ENCODE measurements at regions not wholly inside any gene's neighbourhood (a gene's known extent, or its start where the extent isn't known, plus 50 kb on each side); places are given as distances from the start of the nearest gene placed in this dataset.

DNA sequence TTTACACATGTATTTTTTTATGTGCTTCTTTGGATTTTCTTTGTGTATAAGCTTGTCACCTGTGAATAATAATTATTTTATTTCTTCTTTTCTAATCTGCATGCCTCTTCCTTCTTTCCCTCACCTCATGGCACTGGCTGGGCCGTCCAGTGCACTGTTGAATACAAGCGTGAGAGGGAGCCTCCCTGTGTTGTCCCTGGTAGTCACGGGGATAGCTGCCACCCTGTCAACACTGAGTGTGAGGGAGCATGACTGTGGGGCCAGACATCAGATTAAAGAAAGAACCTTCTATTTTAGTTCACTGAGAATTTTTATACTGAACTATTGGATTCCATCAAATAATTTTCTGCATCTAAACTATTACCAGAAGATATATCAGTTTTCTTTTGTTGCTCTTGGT lies 187.9 kb downstream of the CDC14C start:
- H4K20me1 ChIP-seq (ENCODE audit: insufficient read depth, low read depth, low read length): no peaks in the 10 kb centered on the region
- no peak overlapping the region for H3K4me3 ChIP-seq (ENCODE audit: low read length)
- H2AFZ ChIP-seq (ENCODE audit: low read length): no peak overlapping the region
- no peak for DNase-seq
- H3K36me3 ChIP-seq (ENCODE audit: insufficient read depth, low read length): no peaks in the 10 kb centered on the region
- no peaks in the 10 kb centered on the region for H3K4me1 ChIP-seq (ENCODE audit: low read length)
- H3K9me3 ChIP-seq (ENCODE audit: low read length): no peaks in the 10 kb centered on the region
- no peaks in the 10 kb centered on the region for H3K9me2 ChIP-seq (replicated peaks; ENCODE audit: insufficient read depth, low read length)
- H3K79me2 ChIP-seq (ENCODE audit: low read length): no peaks in the 10 kb centered on the region
- no peaks in the 10 kb centered on the region for H3K27me3 ChIP-seq (ENCODE audit: low read length)
- no peak overlapping the region for H3K27ac ChIP-seq (ENCODE audit: low read length)
- H3K9ac ChIP-seq (ENCODE audit: low read length): no peak overlapping the region
- H3K4me2 ChIP-seq (ENCODE audit: low read depth, low read length, poor library complexity, severe bottlenecking): no peak overlapping the region

DNA sequence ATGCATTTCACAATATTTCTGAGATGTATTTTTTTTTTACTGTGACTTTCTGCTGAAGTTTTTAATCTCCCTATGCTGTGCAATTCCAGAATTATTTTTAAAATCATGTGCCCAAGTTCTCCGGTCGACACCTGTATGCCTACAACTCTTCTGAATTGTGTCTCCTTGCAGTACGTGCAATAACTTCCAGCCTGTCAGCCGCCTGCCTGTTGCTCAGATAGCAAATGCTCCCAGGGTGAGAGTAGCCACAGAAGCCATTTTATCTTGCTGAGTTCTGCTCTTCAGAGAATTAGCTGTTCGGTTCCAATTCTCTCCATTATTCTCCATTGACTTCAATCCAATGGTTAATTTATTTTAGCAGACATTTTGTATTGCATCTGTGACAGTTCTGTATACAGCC lies 188.3 kb downstream of the CDC14C start:
- Histone ChIP-seq H3K36me3 (ENCODE audit: insufficient read depth, low read length) (no peaks in the 10 kb centered on the region), H3K79me2 (ENCODE audit: low read length) (no peaks in the 10 kb centered on the region), H3K27me3 (ENCODE audit: low read length) (no peaks in the 10 kb centered on the region), H3K9me3 (ENCODE audit: low read length) (no peaks in the 10 kb centered on the region), H3K4me2 (ENCODE audit: low read depth, low read length, poor library complexity, severe bottlenecking) (no peak overlapping the region), H3K4me3 (ENCODE audit: low read length) (no peak overlapping the region), H3K4me1 (ENCODE audit: low read length) (no peaks in the 10 kb centered on the region), H2AFZ (ENCODE audit: low read length) (no peak overlapping the region), H3K27ac (ENCODE audit: low read length) (no peak overlapping the region), H4K20me1 (ENCODE audit: insufficient read depth, low read depth, low read length) (no peaks in the 10 kb centered on the region), H3K9me2 (replicated peaks; ENCODE audit: insufficient read depth, low read length) (no peaks in the 10 kb centered on the region), H3K9ac (ENCODE audit: low read length) (no peak overlapping the region)
- DNase-seq: no peak

DNA sequence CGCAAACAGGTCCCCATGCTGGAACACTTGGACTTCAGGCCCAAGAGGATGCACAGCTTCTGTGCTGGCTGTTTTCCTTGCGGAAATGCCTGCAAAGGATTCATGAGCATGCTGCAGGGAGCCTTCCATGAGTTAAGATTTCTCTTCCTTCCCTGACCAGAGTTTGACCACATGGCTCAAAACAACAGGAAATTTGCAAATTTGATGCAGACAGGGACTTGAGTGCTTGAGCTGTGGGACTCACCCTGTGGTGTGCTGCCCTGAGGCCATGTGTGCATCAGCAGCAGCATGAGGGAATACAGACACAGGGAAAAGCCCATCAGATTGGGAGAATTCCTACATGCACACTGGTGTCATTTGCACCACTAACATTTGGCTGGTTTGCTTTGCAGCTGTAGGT lies 195.4 kb downstream of the CDC14C start:
- Histone ChIP-seq H4K20me1 (ENCODE audit: insufficient read depth, low read depth, low read length) (no peaks in the 10 kb centered on the region), H3K9me2 (replicated peaks; ENCODE audit: insufficient read depth, low read length) (no peaks in the 10 kb centered on the region), H3K27ac (ENCODE audit: low read length) (no peak overlapping the region), H3K4me1 (ENCODE audit: low read length) (no peaks in the 10 kb centered on the region), H2AFZ (ENCODE audit: low read length) (no peak overlapping the region), H3K27me3 (ENCODE audit: low read length) (no peaks in the 10 kb centered on the region), H3K36me3 (ENCODE audit: insufficient read depth, low read length) (no peaks in the 10 kb centered on the region), H3K79me2 (ENCODE audit: low read length) (no peaks in the 10 kb centered on the region), H3K4me3 (ENCODE audit: low read length) (no peak overlapping the region), H3K9me3 (ENCODE audit: low read length) (no peaks in the 10 kb centered on the region), H3K9ac (ENCODE audit: low read length) (no peak overlapping the region), H3K4me2 (ENCODE audit: low read depth, low read length, poor library complexity, severe bottlenecking) (no peak overlapping the region)
- no peak for DNase-seq

DNA sequence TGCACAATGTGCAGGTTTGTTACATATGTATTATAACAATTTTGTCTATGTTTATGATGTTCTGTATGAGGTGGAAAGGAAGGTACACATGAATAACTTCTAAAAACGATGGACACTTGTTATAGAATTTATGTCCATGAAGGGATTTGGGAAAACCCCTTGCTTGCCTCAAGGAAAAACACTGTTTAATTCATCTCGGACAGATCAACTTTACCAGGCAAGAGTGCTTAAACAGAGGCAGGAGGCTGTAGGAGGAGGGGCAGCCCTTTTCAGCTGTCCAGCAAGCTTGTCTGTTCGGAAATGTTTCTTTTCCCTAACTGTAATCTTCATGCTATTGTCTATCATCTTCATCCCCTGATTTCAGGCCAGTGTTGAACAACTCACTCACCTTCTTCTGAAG lies 200.9 kb downstream of the CDC14C start:
- H3K36me3 ChIP-seq (ENCODE audit: insufficient read depth, low read length): no peaks in the 10 kb centered on the region
- H3K79me2 ChIP-seq (ENCODE audit: low read length): no peaks in the 10 kb centered on the region
- DNase-seq: no peak
- no peak overlapping the region for H3K27ac ChIP-seq (ENCODE audit: low read length)
- H3K27me3 ChIP-seq (ENCODE audit: low read length): no peaks in the 10 kb centered on the region
- no peak overlapping the region for H3K4me2 ChIP-seq (ENCODE audit: low read depth, low read length, poor library complexity, severe bottlenecking)
- H3K9me3 ChIP-seq (ENCODE audit: low read length): no peaks in the 10 kb centered on the region
- no peak overlapping the region for H3K9ac ChIP-seq (ENCODE audit: low read length)
- H4K20me1 ChIP-seq (ENCODE audit: insufficient read depth, low read depth, low read length): no peaks in the 10 kb centered on the region
- no peak overlapping the region for H3K4me3 ChIP-seq (ENCODE audit: low read length)
- no peaks in the 10 kb centered on the region for H3K4me1 ChIP-seq (ENCODE audit: low read length)
- H3K9me2 ChIP-seq (replicated peaks; ENCODE audit: insufficient read depth, low read length): no peaks in the 10 kb centered on the region
- no peak overlapping the region for H2AFZ ChIP-seq (ENCODE audit: low read length)

- no peaks in the 10 kb centered on the region for H3K4me1 ChIP-seq (ENCODE audit: low read length)
- H3K79me2 ChIP-seq (ENCODE audit: low read length): no peaks in the 10 kb centered on the region
- H3K27ac ChIP-seq (ENCODE audit: low read length): no peak overlapping the region
- H2AFZ ChIP-seq (ENCODE audit: low read length): no peak overlapping the region
- H3K27me3 ChIP-seq (ENCODE audit: low read length): no peaks in the 10 kb centered on the region
- no peak for DNase-seq
- H3K4me2 ChIP-seq (ENCODE audit: low read depth, low read length, poor library complexity, severe bottlenecking): no peak overlapping the region
- H3K9ac ChIP-seq (ENCODE audit: low read length): no peak overlapping the region
- no peak overlapping the region for H3K4me3 ChIP-seq (ENCODE audit: low read length)
- no peaks in the 10 kb centered on the region for H3K9me3 ChIP-seq (ENCODE audit: low read length)
- H3K9me2 ChIP-seq (replicated peaks; ENCODE audit: insufficient read depth, low read length): no peaks in the 10 kb centered on the region
- no peaks in the 10 kb centered on the region for H3K36me3 ChIP-seq (ENCODE audit: insufficient read depth, low read length)
- no peaks in the 10 kb centered on the region for H4K20me1 ChIP-seq (ENCODE audit: insufficient read depth, low read depth, low read length)
Observed at GRCh38 chr7:49127359-49127913, 203.1 kb downstream of the CDC14C start.

DNA sequence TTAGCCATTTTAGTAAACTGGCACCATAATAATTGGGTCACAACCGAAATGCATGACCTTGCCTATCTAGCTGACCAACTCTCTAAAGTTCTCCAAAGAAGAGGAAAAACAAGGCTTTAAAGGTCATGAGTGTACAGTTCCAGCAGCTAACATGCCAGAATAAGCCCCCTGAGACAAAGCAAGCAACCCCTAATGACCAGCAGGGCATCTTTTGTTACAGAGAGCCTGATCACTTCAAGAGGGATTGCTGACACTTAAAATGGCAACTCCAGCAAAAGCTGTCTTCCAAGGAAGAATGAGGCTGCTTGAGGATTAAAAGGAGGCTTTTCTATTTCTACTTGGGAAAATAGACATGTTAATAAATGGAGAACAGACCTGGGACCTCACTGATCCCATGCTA lies 213.6 kb downstream of the CDC14C start:
- H4K20me1 ChIP-seq (ENCODE audit: insufficient read depth, low read depth, low read length): no peaks in the 10 kb centered on the region
- no peaks in the 10 kb centered on the region for H3K9me2 ChIP-seq (replicated peaks; ENCODE audit: insufficient read depth, low read length)
- H3K4me3 ChIP-seq (ENCODE audit: low read length): no peak overlapping the region
- no peaks in the 10 kb centered on the region for H3K9me3 ChIP-seq (ENCODE audit: low read length)
- no peaks in the 10 kb centered on the region for H3K27me3 ChIP-seq (ENCODE audit: low read length)
- H3K4me2 ChIP-seq (ENCODE audit: low read depth, low read length, poor library complexity, severe bottlenecking): no peak overlapping the region
- H2AFZ ChIP-seq (ENCODE audit: low read length): no peak overlapping the region
- no peak overlapping the region for H3K9ac ChIP-seq (ENCODE audit: low read length)
- DNase-seq: no peak
- no peak overlapping the region for H3K27ac ChIP-seq (ENCODE audit: low read length)
- H3K79me2 ChIP-seq (ENCODE audit: low read length): no peaks in the 10 kb centered on the region
- H3K36me3 ChIP-seq (ENCODE audit: insufficient read depth, low read length): no peaks in the 10 kb centered on the region
- H3K4me1 ChIP-seq (ENCODE audit: low read length): no peaks in the 10 kb centered on the region

GRCh38 chr7:49150486-49150885 lies 226.1 kb downstream of the CDC14C start:
- no peaks in the 10 kb centered on the region for H3K4me1 ChIP-seq (ENCODE audit: low read length)

GRCh38 chr7:49151146-49151545 lies 226.8 kb downstream of the CDC14C start:
- Histone ChIP-seq H3K4me1 (ENCODE audit: low read length) (no peaks in the 10 kb centered on the region), H4K20me1 (ENCODE audit: insufficient read depth, low read depth, low read length) (no peaks in the 10 kb centered on the region), H3K9me3 (ENCODE audit: low read length) (no peaks in the 10 kb centered on the region), H3K9me2 (replicated peaks; ENCODE audit: insufficient read depth, low read length) (no peaks in the 10 kb centered on the region), H3K4me3 (ENCODE audit: low read length) (no peak overlapping the region), H3K9ac (ENCODE audit: low read length) (no peak overlapping the region), H3K36me3 (ENCODE audit: insufficient read depth, low read length) (no peaks in the 10 kb centered on the region), H3K4me2 (ENCODE audit: low read depth, low read length, poor library complexity, severe bottlenecking) (no peak overlapping the region), H3K27me3 (ENCODE audit: low read length) (no peaks in the 10 kb centered on the region), H2AFZ (ENCODE audit: low read length) (no peak overlapping the region), H3K27ac (ENCODE audit: low read length) (no peak overlapping the region), H3K79me2 (ENCODE audit: low read length) (no peaks in the 10 kb centered on the region)
- DNase-seq: no peak

More at GRCh38 chr7:49150486-49150885, 226.1 kb downstream of the CDC14C start:
- no peak overlapping the region for H3K4me3 ChIP-seq (ENCODE audit: low read length)
- no peak overlapping the region for H3K27ac ChIP-seq (ENCODE audit: low read length)
- no peak overlapping the region for H3K9ac ChIP-seq (ENCODE audit: low read length)
- no peaks in the 10 kb centered on the region for H3K36me3 ChIP-seq (ENCODE audit: insufficient read depth, low read length)
- H4K20me1 ChIP-seq (ENCODE audit: insufficient read depth, low read depth, low read length): no peaks in the 10 kb centered on the region
- H3K27me3 ChIP-seq (ENCODE audit: low read length): no peaks in the 10 kb centered on the region
- H3K79me2 ChIP-seq (ENCODE audit: low read length): no peaks in the 10 kb centered on the region
- DNase-seq: no peak
- H3K4me2 ChIP-seq (ENCODE audit: low read depth, low read length, poor library complexity, severe bottlenecking): no peak overlapping the region
- H3K9me2 ChIP-seq (replicated peaks; ENCODE audit: insufficient read depth, low read length): no peaks in the 10 kb centered on the region
- no peak overlapping the region for H2AFZ ChIP-seq (ENCODE audit: low read length)
- no peaks in the 10 kb centered on the region for H3K9me3 ChIP-seq (ENCODE audit: low read length)

GRCh38 chr7:49158321-49158720 lies 234.0 kb downstream of the CDC14C start:
- no peaks in the 10 kb centered on the region for H3K9me3 ChIP-seq (ENCODE audit: low read length)
- no peak overlapping the region for H3K4me2 ChIP-seq (ENCODE audit: low read depth, low read length, poor library complexity, severe bottlenecking)
- H3K9me2 ChIP-seq (replicated peaks; ENCODE audit: insufficient read depth, low read length): no peaks in the 10 kb centered on the region
- H3K36me3 ChIP-seq (ENCODE audit: insufficient read depth, low read length): no peaks in the 10 kb centered on the region
- H4K20me1 ChIP-seq (ENCODE audit: insufficient read depth, low read depth, low read length): no peaks in the 10 kb centered on the region
- no peaks in the 10 kb centered on the region for H3K27me3 ChIP-seq (ENCODE audit: low read length)
- H2AFZ ChIP-seq (ENCODE audit: low read length): no peak overlapping the region
- H3K79me2 ChIP-seq (ENCODE audit: low read length): no peaks in the 10 kb centered on the region
- H3K4me1 ChIP-seq (ENCODE audit: low read length): no peaks in the 10 kb centered on the region
- no peak for DNase-seq
- H3K27ac ChIP-seq (ENCODE audit: low read length): no peak overlapping the region
- no peak overlapping the region for H3K4me3 ChIP-seq (ENCODE audit: low read length)
- H3K9ac ChIP-seq (ENCODE audit: low read length): no peak overlapping the region
